NCI-H524 treated with DMSO at 0.1 percent for 48 hours (cell line): ENCODE measurements at regions not wholly inside any gene's neighbourhood (a gene's known extent, or its start where the extent isn't known, plus 50 kb on each side); places are given as distances from the start of the nearest gene placed in this dataset.
"Not testable (repeated sequence)": the region's sequence is repeated elsewhere in the genome, so short reads cannot be mapped to it uniquely, and the experiment has no call there.

Experiments used
- DNase-seq: peaks from one replicate; lab custom pipeline; 2025; lab: John Stamatoyannopoulos, UW

DNA sequence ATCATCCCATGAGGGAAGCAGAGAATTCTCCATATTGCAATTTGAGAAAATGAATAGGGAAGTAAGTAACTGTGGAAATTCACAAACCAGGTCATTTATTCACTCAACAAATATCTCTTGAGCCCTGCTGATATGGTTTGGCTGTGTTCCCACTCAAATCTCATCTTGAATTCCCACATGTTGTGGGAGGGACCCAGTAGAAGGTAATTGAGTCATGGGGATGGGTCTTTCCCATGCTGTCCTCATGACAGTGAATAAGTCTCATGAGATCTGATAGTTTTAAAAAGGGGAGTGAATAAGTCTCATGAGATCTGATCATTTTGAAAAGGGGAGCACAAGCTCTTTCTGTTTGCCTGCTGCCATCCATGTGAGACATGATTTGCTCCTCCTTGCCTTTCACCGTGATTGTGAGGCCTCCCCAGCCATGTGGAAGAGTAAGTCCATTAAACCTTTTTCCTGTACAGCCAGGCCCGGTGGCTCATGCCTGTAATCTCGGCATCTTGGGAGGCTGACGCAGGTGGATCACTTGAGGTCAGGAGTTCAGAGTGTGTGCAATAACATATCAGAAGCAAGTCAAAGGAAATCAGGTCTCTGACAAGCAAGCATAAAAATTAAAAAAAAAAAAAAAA lies 193.2 kb downstream of the NDUFA10 start:
- no peak for DNase-seq

DNA sequence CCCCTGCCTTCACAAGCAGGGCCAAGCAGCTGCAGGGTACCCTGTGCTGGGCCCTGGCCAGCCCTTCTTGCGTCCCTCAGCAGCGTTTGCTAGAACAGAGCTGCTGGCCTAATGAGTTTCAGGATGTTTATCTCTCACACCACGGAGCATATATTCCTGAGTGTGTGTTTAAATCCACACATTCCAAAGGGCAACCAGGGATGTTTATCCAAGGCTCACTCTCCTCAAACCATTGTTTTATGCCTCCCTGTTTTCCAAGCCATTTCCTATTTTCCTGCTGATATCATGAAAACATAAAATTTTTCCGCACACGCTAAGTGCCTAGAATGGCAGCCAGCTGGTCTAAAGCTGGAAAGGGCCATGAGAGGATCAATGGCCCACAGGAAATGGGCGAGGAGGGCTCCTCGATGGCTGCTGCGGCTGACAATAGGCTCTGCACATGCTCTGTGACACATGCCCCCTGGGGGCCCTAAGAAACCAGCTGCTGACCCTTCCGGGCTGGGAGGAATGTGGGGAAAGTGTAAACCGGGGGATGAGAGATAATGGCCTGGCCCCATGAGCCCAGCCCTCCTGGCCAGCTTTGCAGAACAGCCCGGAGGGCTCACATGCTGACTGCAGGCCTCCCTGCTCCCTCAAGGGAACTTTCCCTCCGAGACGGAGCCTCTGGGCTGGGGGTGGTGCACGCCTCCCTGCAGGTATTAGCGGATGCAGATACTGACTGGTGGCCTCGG lies 194.0 kb downstream of the NDUFA10 start:
- no peak for DNase-seq

DNA sequence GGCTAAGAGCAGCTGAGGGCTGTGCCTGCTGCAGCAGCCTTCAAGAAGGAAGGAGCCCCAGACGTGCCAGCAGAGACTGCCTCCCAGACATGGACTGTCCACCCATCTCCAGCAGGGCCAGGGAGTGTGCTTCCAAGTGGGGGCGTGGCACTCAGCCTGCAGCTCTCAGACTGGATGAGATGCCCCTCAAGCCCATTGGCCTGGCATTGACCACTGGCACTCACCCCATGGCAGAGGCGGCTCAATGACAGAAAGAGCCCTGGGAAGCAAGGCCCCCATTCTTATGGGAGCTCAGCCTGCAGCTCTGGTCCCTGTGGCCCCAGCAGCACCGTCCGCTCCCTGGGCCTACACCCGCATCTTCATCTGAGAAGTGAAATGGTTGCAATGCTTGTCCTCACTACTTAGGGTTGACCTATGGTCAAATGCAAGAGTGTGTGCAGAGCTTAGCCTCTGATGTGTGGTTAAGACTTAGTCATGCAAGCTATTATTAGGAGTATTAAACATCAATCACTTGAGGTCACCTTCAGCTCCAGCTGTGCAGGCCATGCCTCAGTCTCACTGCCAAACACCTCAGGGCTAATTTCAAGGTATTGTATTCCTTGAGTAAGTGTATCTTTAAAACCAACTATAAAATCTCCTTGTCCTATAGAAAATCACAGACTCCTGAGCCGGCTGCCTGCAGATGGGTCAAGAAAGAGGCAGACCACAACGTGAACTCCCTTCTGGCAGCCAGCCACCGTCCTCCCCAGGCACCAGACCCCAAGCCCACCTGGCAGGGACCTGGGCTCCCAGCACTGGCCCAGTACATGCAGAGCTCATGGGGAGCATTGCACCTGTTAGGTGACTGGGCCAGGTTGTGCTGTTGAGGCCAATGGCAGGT lies 194.8 kb downstream of the NDUFA10 start:
- DNase-seq = no peak

- no peak for DNase-seq
Observed at GRCh38 chr2:239829326-239829725, 195.8 kb downstream of the NDUFA10 start.

GRCh38 chr2:239828973-239829275 lies 196.2 kb downstream of the NDUFA10 start:
- not testable (repeated sequence) for DNase-seq

- no peak for DNase-seq
Observed at GRCh38 chr2:239828192-239828972, 196.8 kb downstream of the NDUFA10 start.

- no peak for DNase-seq
Observed at GRCh38 chr2:239827523-239827890, 197.6 kb downstream of the NDUFA10 start.

DNA sequence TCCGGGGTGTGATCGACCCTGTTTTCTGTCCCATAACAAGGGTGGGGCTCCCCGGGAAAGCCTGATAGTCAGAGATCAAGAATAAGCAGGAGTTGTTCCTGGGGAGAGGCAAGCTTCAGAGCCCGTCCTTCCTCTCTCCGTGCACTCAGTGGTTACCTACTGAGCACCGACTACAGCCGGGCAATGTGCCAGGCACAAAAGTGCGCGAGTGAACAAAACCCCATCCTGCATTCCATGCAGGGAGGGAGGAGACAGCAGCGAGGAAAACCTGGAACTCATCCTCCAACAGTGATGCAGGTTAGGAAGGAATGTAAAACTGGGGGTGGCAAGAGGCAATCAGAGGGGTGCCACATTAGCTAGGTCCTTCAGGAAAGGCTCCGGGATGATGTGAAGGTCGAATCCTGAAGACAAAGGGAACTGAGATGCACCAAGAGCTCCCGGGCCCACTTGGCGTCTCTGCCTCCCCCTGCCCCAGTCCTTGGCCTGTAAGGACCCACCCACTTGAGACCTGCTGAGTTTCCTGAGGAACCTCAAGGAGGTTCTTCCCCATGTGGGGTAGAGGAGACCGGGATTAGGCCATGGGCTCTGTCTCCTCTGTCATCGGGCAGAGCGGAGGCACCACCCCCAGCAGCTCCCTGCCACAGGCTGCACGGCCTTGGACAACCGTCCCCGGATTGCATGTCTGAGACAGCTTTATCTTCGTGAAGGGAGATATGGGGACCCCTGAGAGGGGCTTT lies 198.2 kb downstream of the NDUFA10 start:
- no peak for DNase-seq

DNA sequence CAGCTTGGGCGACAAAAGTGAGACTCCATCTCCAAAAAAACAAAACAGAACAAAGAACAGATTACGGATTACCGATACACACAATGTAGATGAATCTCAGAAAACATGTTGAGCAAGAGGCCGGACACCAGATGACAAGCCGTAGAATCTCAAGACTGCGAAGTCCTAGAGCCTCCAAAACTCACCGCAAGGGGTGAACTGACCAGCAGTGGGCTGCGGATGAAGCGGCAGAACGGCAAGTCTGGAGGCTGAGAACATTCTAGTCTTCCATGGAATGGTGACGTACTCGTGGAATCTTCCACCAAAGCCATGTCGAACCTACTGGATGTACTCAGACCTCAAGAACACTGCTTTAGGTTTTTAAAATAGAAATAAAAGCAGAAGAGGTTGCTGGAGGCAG lies 198.8 kb downstream of the NDUFA10 start:
- DNase-seq = no peak

- DNase-seq = no peak
Observed at GRCh38 chr2:239825705-239825979, 199.5 kb downstream of the NDUFA10 start.

DNA sequence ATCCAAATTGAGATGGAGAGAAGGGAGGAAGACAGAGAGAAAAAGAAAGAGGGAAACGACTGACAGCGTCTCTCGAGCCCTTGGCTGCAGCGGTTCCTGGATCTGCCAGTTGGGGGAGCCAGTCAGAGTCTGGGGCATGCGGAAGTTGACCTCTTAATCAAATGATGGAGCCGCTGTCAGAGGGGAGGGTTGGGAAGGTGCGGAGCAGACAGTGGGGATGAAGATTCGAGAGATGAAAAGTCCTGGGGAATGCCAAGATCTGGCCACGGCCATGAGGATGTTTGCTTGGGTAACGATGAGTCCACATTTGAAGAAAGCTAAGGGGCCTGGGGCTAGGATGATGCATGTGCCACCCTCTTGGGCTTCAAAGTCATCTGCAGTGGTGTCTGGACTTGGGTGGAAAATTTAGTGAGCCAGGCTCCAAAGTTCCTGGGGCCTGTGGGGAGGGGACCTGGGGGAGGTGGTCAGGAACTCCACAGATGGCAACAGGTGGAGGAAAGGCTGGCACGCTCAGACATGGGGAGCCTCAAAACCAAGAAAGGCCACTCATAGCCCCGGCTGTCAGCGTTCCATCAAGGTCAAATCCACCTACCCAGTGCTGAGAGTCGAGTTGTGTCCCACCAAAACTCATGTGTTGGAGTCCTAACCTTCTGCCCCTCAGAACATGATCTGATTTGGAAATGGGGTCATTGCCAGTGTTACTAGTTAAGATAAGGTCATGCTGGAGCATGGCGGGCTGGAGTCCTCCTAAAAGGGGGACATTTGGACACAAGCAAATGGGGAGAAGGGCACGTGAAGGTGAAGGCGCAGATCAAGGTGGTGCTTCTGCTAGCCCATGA lies 200.1 kb downstream of the NDUFA10 start:
- no peak for DNase-seq

DNA sequence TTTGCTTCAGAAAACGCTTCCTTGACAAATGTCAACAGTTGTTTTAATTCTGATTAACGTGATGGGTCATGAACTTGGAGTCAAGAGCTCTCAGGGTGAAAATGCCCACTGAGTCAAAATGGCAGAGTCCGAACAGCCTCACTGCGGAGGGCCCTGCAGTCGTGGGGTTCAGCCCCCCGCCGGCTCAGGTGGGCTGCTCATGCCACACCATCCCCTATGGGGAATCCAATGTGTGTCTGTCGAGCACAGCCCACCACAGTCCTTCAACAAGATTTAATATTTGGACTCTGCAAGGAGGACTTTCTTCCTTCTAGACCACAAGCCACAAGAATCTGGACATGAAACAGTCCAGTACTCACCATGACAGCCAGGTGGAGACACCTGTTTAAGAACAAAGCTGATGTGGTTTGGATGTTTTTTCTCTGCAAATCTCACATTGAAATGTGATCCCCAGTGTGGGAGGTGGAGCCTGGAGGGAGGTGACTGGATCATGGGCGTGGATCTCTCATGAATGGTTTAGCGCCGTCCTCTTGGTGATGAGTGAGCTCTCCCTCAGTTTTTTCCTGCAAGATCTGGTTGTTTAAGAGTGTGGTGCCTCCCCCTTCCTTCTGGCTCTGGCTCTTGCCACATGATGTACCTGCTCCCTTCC lies 201.0 kb downstream of the NDUFA10 start:
- DNase-seq = no peak

DNA sequence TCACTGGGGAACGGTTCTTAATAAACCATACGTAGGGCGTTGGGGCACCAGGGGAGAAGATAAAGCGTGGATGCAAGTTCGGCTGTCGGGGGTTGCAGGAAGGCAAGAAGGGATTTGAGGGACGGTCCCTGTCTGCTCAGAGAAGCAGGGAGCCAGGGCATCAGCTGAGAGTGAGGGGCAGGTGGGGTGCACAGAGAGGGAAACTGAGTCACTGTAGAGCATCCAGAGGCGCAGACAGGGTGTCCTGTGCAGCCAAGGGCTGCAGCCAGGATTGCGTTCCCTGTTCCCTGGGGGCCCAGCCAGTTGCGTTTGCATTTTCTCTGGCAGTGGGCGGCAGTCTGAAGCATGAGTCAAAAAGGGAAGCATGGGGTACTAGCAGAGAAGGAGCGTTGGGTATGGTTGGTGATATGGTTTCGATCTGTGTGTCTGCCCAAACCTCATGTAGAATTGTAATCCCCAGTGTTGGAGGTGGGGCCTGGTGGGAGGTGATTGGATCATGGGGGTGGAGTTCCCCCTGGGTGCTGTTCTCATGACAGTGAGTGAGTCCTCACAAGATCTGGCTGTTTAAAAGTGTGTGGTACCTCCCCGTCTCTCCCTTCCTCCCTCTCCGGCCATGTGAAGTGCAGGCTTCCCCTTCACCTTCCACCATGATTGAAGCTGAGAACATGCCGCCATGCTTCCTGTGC lies 202.9 kb downstream of the NDUFA10 start:
- DNase-seq = no peak

- no peak for DNase-seq
Observed at GRCh38 chr2:239821694-239822075, 203.5 kb downstream of the NDUFA10 start.

DNA sequence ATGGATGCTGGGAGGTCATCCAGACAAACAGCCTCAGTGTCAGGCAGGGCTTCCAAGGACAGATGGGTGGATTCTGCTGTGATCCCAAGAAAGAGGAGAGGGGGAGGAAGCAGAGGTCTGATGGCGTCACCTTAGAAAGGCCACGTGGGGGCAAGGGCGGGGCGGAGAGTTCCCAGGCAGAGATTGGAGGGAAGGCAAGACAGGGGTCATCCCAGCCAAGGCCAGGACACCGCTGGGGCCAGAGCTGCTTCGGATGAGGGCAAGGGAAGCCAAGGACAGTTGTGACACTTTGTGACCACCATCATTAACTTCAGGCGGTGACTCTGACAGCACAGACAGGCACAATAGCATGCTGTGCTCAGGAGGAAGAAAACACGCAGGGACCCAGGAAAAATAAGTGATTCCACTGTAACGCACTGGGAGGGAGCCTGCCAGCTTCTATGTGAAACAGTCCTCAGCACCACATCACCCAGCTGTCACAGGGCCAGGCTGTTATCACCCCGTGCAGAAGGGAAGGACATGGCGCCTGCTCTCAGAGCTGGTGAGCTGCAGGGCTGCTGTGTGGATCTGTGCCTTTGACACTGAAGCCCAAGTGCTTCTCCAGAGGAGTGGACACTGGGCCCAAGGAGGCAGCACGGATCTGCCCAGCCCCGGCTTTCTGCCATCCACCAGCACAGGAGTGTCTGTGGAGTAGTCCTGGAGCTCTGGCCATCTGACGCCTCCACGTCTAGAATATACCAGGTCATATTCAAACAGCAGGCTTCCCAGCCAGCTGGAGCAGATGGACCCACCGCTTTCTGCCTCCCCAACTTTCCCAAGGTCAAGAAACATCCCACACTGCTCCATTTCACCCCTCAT lies 204.1 kb downstream of the NDUFA10 start:
- no peak for DNase-seq

- no peak for DNase-seq
Observed at GRCh38 chr2:239819974-239820555, 205.1 kb downstream of the NDUFA10 start.

DNA sequence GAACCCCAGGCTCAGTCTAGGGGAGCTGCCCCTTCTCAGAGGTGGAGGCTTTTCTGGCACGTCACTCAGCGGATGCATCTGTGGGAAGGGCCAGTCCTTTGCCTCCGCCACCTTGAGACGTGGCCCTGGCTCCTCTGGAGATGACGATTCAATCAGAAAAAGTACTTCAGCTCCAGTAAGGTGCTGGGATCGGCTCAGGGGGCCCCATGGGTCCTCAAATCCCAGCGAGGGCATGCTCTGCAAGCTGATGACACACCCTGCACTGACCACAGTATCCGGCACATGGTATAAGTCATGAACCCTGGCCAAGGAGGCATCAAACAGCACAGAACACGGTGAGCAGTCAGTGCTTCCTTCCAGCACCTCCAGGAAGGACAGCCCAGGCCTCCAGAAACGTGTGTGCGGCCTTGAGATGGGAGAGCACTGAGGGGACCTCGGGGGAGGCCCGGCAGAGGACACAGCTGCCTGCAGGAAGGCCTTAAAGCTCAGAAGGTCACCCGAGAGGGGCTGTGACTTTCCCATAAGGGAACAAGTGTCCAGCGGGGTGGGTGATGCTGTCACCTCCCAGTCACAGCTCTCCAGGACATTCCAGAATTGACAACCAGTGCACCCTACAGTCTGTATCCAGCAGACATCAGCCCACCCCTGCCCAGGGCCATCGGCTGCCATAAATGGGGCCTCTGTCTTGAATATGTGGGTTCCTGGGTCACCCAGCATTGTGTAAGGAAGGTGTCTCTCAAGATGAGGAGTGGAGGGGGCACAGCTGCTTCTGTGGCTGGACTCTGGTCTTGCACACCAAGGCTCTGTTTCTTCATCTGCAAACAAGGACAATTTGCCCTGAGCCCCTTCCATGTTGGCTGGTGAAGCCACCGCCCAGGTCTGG lies 205.8 kb downstream of the NDUFA10 start:
- DNase-seq = no peak
